GM18505 (cell line): ENCODE measurements at regions not wholly inside any gene's neighbourhood (a gene's known extent, or its start where the extent isn't known, plus 50 kb on each side); places are given as distances from the start of the nearest gene placed in this dataset.

Experiments
- ATAC-seq: cut with Tn5 transposase; IDR thresholded peaks from one replicate; pipeline ENCODE4 v1.9.1; 2021; ENCODE audit not compliant: unreplicated experiment
- POLR2A ChIP-seq: IDR thresholded peaks from 4 replicates; pipeline ENCODE4 v1.6.1; 2011; ENCODE audit warnings: borderline replicate concordance; ENCODE audit not compliant: insufficient read depth, insufficient read length; ENCODE audit errors: extremely low read depth

GRCh38 chr2:104755026-104755878 lies 98.7 kb upstream of the POU3F3 start:
- no peak for TF ChIP-seq POLR2A
- no peak for ATAC-seq

- no peak for ATAC-seq
- no peak for TF ChIP-seq POLR2A
These were observed 97.8 kb upstream of the POU3F3 start for GRCh38 chr2:104756118-104756517.

- no peak for TF ChIP-seq POLR2A
- no peak for ATAC-seq
These were observed 96.9 kb upstream of the POU3F3 start for GRCh38 chr2:104757056-104757455.

GRCh38 chr2:104758199-104758620 lies 95.7 kb upstream of the POU3F3 start:
- TF ChIP-seq POLR2A = no peak
- ATAC-seq = no peak

- TF ChIP-seq POLR2A = no peak
- ATAC-seq = no peak
These were observed 91.9 kb upstream of the POU3F3 start for GRCh38 chr2:104762031-104762430.

DNA sequence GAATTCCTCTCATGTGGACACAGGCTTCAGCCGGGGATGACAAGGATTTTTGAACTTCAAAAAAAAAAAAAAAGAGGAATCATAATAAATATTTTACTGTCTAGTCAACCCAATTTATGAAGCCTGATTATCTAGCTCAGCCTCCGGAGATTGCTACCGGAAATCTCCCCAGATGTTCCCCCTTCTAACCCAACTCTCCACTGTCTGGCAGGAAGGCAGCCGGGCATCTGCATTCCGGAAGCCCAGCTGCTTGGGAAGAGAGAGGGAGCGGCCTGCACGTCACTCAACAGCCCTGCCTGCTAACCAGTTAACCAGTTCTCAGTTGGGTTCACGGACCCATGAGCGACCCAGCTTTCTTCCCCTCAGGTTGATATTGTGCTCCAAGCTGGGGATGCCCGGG lies 87.2 kb upstream of the POU3F3 start:
- TF ChIP-seq POLR2A = no peak
- no peak for ATAC-seq

DNA sequence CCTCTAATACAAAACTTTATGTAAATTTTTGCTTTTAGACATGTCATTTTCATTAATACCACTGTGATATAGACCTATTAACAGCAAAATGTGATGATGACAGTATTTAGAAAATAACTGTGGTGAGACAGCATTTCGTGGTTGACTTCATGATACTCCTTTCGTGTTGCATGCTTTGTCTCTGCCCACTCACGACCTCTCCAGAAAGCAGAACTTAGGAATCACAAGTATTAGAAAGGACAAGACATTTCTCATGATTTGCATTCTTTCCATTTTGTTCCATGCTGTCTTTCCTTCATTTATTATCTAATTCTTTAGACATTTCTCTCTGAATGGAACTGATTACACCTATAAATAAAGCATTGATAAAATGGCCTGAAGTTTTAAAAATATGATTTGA lies 85.2 kb upstream of the POU3F3 start:
- no peak for ATAC-seq
- no peak for TF ChIP-seq POLR2A

GRCh38 chr2:104769096-104769495 lies 84.8 kb upstream of the POU3F3 start:
- ATAC-seq = no peak
- TF ChIP-seq POLR2A = no peak

DNA sequence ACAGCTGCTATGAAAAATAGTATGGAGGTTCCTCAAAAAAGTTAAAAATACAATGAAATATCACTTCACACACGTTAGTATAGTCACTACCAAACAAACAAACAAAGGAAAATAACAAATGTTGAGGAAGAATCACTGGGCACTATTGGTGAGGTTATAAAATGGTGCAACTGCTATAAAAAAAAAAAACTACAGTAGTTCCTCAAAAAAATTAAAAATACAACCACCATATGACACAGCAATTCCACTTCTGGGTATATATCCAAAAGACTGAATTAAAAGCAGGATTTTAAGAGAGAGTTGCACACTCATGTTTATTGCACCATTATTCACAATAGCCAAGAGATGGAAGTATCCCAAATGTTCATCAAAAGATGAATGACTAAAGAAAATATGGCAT lies 80.9 kb upstream of the POU3F3 start:
- ATAC-seq = no peak
- TF ChIP-seq POLR2A = no peak

- TF ChIP-seq POLR2A = no peak
These were observed 79.3 kb upstream of the POU3F3 start for GRCh38 chr2:104774631-104775030.

DNA sequence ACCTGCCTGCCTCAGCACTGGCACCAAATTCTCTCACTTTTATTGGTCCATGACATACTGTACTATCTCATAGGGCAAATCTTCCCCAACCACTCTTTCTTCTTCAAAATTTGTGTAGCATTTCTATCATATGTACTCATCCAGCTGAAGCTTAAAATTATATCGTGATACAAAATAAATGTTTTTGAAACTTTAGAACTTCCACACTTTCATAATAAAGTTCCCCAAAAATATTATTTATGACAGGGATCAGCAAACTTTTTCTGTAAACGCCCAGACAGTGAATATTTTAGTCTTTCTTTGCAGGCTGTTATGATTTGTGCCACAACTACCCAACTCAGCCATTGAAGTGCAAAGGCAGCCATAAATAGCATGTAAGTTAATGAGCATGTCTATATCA lies 76.2 kb upstream of the POU3F3 start:
- TF ChIP-seq POLR2A = no peak
- no peak for ATAC-seq

More at GRCh38 chr2:104774631-104775030, 79.3 kb upstream of the POU3F3 start:
- no peak for ATAC-seq

- TF ChIP-seq POLR2A = no peak
- ATAC-seq = no peak
These were observed 72.8 kb upstream of the POU3F3 start for GRCh38 chr2:104781151-104781550.

DNA sequence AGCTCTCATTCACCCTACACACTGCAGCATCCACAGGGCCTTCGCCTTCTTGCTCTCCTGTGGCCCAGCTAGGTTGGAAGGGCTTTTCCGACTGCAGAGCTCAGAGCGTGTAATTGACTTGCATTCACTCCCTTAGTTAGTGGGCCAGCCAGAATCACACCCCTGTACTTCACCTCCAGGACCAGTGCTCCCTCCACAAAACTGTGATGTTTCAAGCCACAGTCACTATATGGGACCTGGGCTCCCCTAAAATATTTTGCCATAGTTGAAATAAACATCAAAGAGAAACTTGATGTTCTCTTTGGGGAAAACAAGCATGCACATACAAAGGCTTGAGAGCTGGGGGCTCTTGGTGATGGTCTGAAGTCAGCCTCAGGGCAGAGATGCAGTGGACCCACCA lies 69.7 kb upstream of the POU3F3 start:
- ATAC-seq = no peak
- no peak for TF ChIP-seq POLR2A

GRCh38 chr2:104786204-104786603 lies 67.7 kb upstream of the POU3F3 start:
- ATAC-seq = no peak
- no peak for TF ChIP-seq POLR2A
